NB4 (cell line): ENCODE measurements at regions not wholly inside any gene's neighbourhood (a gene's known extent, or its start where the extent isn't known, plus 50 kb on each side); places are given as distances from the start of the nearest gene placed in this dataset.

Experiments
- DNase-seq: peaks from one replicate; pipeline ENCODE4 v3.0.0; 2010; ENCODE audit warnings: low read depth
- H3K4me3 ChIP-seq: one replicate; pipeline ENCODE4 v1.5.1; 2011; ENCODE audit warnings: mild to moderate bottlenecking, low read depth, low read length, moderate library complexity
- CTCF ChIP-seq: IDR thresholded peaks from one replicate; pipeline ENCODE4 v1.5.1; 2012; ENCODE audit warnings: low read depth, low read length
- MAX ChIP-seq: IDR thresholded peaks from 2 replicates; pipeline ENCODE4 v1.6.1; 2011; ENCODE audit warnings: low read depth, low read length
- MYC ChIP-seq: IDR thresholded peaks from 2 replicates; pipeline ENCODE4 v1.6.1; 2011; ENCODE audit warnings: low read depth, low read length
- POLR2A ChIP-seq: IDR thresholded peaks from 2 replicates; pipeline ENCODE4 v1.6.1; 2011; ENCODE audit warnings: mild to moderate bottlenecking; ENCODE audit not compliant: insufficient read length; ENCODE audit errors: extremely low read depth

GRCh38 chr18:79624356-79625170 lies 55.0 kb upstream of the CTDP1 start:
- TF ChIP-seq POLR2A = no peak
- peak; percentile 89 for TF ChIP-seq MAX
- no peak overlapping the region for H3K4me3 ChIP-seq
- peak; percentile 62 for DNase-seq

GRCh38 chr18:79625195-79625923 lies 54.2 kb upstream of the CTDP1 start:
- peak; percentile 93 for DNase-seq
- peak; percentile 60 for TF ChIP-seq MAX
- TF ChIP-seq MYC = peak; percentile 64; the same call in 1 of the 2 replicates
- TF ChIP-seq POLR2A = no peak
- no peak for TF ChIP-seq CTCF

GRCh38 chr18:79625924-79626561 lies 53.6 kb upstream of the CTDP1 start:
- DNase-seq = no peak
- H3K4me3 ChIP-seq = no peak overlapping the region
- TF ChIP-seq MAX (no peak), POLR2A (no peak), CTCF (no peak), MYC (no peak)

More at GRCh38 chr18:79625195-79625923, 54.2 kb upstream of the CTDP1 start:
- H3K4me3 ChIP-seq = no peak overlapping the region

- TF ChIP-seq CTCF = no peak
- TF ChIP-seq MAX = no peak
- no peak for TF ChIP-seq MYC
- no peak for TF ChIP-seq POLR2A
- no peak for DNase-seq
- H3K4me3 ChIP-seq = no peak overlapping the region
Measured at GRCh38 chr18:79626905-79627749, 52.5 kb upstream of the CTDP1 start.

GRCh38 chr18:79627750-79628294 lies 51.8 kb upstream of the CTDP1 start:
- DNase-seq = no peak
- TF ChIP-seq CTCF = no peak
- TF ChIP-seq MYC = no peak
- TF ChIP-seq MAX = no peak
- TF ChIP-seq POLR2A = no peak
- no peak overlapping the region for H3K4me3 ChIP-seq
